CD14-positive monocyte (primary cell): ENCODE measurements at regions not wholly inside any gene's neighbourhood (a gene's known extent, or its start where the extent isn't known, plus 50 kb on each side); places are given as distances from the start of the nearest gene placed in this dataset.

Experiments used
- DNase-seq, 3 donors: peaks; one replicate each; pipeline ENCODE4 v3.0.0-alpha.2; 2011 to 2022
- H2AFZ ChIP-seq: 2 replicates; pipeline ENCODE4 v1.6.0; 2012; ENCODE audit warnings: mild to moderate bottlenecking, low read depth, low read length, inconsistent platforms; ENCODE audit not compliant: insufficient read depth, poor library complexity, severe bottlenecking
- H3K27ac ChIP-seq, 2 donors: 1 replicate in 1 of 2; 2 replicates in 1 of 2; pipeline ENCODE4 v1.5.1; 2012 to 2013; ENCODE audit warnings: low read length in 2 of 2, control low read depth in 1 of 2, inconsistent platforms in 1 of 2, low read depth in 1 of 2, mild to moderate bottlenecking in 1 of 2
- H3K27me3 ChIP-seq, 2 donors: one replicate each; pipeline versions ENCODE4 v1.6.0 to v1.6.1; 2011 to 2013; ENCODE audit warnings: low read length in 2 of 2; ENCODE audit not compliant: control insufficient read depth in 2 of 2, insufficient read depth in 2 of 2
- H3K36me3 ChIP-seq, 2 donors: replicated peaks in 1 of 2; 1 replicate in 1 of 2; 2 replicates in 1 of 2; pipeline versions ENCODE4 v1.5.1 to v1.6.1; 2012 to 2013; ENCODE audit warnings: low read length in 2 of 2, control low read depth in 1 of 2, inconsistent platforms in 1 of 2, mild to moderate bottlenecking in 1 of 2; ENCODE audit not compliant: insufficient read depth in 2 of 2, control insufficient read depth in 1 of 2
- H3K4me1 ChIP-seq, 2 donors: 1 replicate in 1 of 2; 2 replicates in 1 of 2; pipeline versions ENCODE4 v1.5.1 to v1.6.1; 2012 to 2013; ENCODE audit warnings: low read length in 2 of 2, control low read depth in 1 of 2, inconsistent platforms in 1 of 2, mild to moderate bottlenecking in 1 of 2, moderate library complexity in 1 of 2; ENCODE audit not compliant: insufficient read depth in 2 of 2, control insufficient read depth in 1 of 2
- H3K4me2 ChIP-seq: replicated peaks from 2 replicates; pipeline ENCODE3; 2012; ENCODE audit warnings: low read length, moderate library complexity, mild to moderate bottlenecking; ENCODE audit not compliant: poor library complexity, severe bottlenecking; ENCODE audit errors: extremely low read depth
- H3K4me3 ChIP-seq, 3 experiments: fragments of 200-600 bp in 1 of 3; sonication (generic) in 1 of 3; replicated peaks in 1 of 3; 1 replicate in 2 of 3; 2 replicates in 1 of 3; pipeline ENCODE4 v1.5.1; 2011 to 2013; ENCODE audit warnings: low read length in 3 of 3, mild to moderate bottlenecking in 3 of 3, control low read depth in 2 of 3, low read depth in 2 of 3, inconsistent platforms in 1 of 3, moderate library complexity in 1 of 3
- H3K79me2 ChIP-seq: 2 replicates; pipeline ENCODE4 v1.6.0; 2012; ENCODE audit warnings: mild to moderate bottlenecking, control low read depth, inconsistent platforms, low read length, moderate library complexity; ENCODE audit not compliant: insufficient read depth
- H3K9ac ChIP-seq: 2 replicates; pipeline ENCODE4 v1.6.0; 2017; ENCODE audit warnings: low read length, mild to moderate bottlenecking; ENCODE audit not compliant: insufficient read depth, poor library complexity, severe bottlenecking
- H3K9me3 ChIP-seq, 2 donors: replicated peaks in 1 of 2; 1 replicate in 1 of 2; 2 replicates in 1 of 2; pipeline versions ENCODE4 v1.5.1 to v1.6.1; 2012 to 2013; ENCODE audit warnings: low read length in 2 of 2, control low read depth in 1 of 2; ENCODE audit not compliant: control insufficient read depth in 1 of 2, insufficient read depth in 1 of 2
- H4K20me1 ChIP-seq: 2 replicates; pipeline ENCODE4 v1.6.0; 2012; ENCODE audit warnings: mild to moderate bottlenecking, low read length, control low read depth, moderate library complexity; ENCODE audit not compliant: insufficient read depth
- H3K27ac Mint-ChIP-seq, 7 donors: one replicate each; pipeline ENCODE4 v1.8.0; 2020; ENCODE audit warnings: mild to moderate bottlenecking in 7 of 7, mixed read lengths in 7 of 7, moderate library complexity in 6 of 7, inconsistent platforms in 2 of 7
- H3K27me3 Mint-ChIP-seq, 3 donors: one replicate each; pipeline ENCODE4 v1.8.0; 2021 to 2022; ENCODE audit warnings: low read depth in 3 of 3, mild to moderate bottlenecking in 3 of 3, mixed read lengths in 3 of 3, moderate library complexity in 3 of 3, inconsistent platforms in 1 of 3
- H3K36me3 Mint-ChIP-seq, 2 donors: one replicate each; pipeline ENCODE4 v1.8.0; 2020; ENCODE audit warnings: mixed read lengths in 2 of 2, inconsistent platforms in 1 of 2, mild to moderate bottlenecking in 1 of 2
- H3K4me1 Mint-ChIP-seq: one replicate; pipeline ENCODE4 v1.8.0; 2020; ENCODE audit warnings: mild to moderate bottlenecking, mixed read lengths
- H3K4me3 Mint-ChIP-seq, 2 donors: one replicate each; pipeline ENCODE4 v1.8.0; 2020; ENCODE audit warnings: mild to moderate bottlenecking in 2 of 2, mixed read lengths in 2 of 2, moderate library complexity in 1 of 2
- H3K9me3 Mint-ChIP-seq, 7 donors: one replicate each; pipeline ENCODE4 v1.8.0; 2020 to 2022; ENCODE audit warnings: mixed read lengths in 7 of 7, mild to moderate bottlenecking in 6 of 7, moderate library complexity in 6 of 7, inconsistent platforms in 2 of 7
- WGBS: methylation state at CpG from one replicate; pipeline ENCODE4 v1.1.5; 2013; ENCODE audit warnings: missing lambda C conversion rate; ENCODE audit not compliant: insufficient coverage; 5-methylcytosine and 5-hydroxymethylcytosine counted together
- intact Hi-C, 2 donors: fragments of 100-400 bp; cut with micrococcal nuclease; formaldehyde crosslinking; loops; one replicate each; pipeline versions ENCODE4 v1.15.0 to v1.15.1; 2023
- TF ChIP-seq, protein P1 (sequence below): fragments of 200-600 bp; IDR thresholded peaks from one replicate; pipeline ENCODE4 v1.8.0; 2022; ENCODE audit warnings: antibody characterized with exemption, mild to moderate bottlenecking

GRCh38 chr20:6841128-6841527 lies 73.6 kb downstream of the BMP2 start:
- Mint-ChIP-seq H3K27ac (no peak overlapping the region), H3K4me1 (no peaks in the 10 kb centered on the region), H3K36me3 (no peaks in the 10 kb centered on the region), H3K9me3 (no peaks in the 10 kb centered on the region), H3K27me3 (peaks cover 3 to 13% (median 6%) of the 10 kb centered on the region in 3 donors), H3K4me3 (no peak overlapping the region)
- Histone ChIP-seq H2AFZ (no peak overlapping the region), H3K4me3 (no peak overlapping the region), H3K79me2 (no peaks in the 10 kb centered on the region), H3K36me3 (no peaks in the 10 kb centered on the region), H4K20me1 (no peaks in the 10 kb centered on the region), H3K9ac (no peak overlapping the region), H3K4me1 (no peaks in the 10 kb centered on the region), H3K27ac (no peak overlapping the region), H3K4me2 (no peak overlapping the region), H3K9me3 (no peaks in the 10 kb centered on the region), H3K27me3 (peaks cover 0 to 4% of the 10 kb centered on the region in 2 donors)
- no CpG with 5 or more reads among the region's 2 CpGs for WGBS
- TF ChIP-seq, protein P1, sequence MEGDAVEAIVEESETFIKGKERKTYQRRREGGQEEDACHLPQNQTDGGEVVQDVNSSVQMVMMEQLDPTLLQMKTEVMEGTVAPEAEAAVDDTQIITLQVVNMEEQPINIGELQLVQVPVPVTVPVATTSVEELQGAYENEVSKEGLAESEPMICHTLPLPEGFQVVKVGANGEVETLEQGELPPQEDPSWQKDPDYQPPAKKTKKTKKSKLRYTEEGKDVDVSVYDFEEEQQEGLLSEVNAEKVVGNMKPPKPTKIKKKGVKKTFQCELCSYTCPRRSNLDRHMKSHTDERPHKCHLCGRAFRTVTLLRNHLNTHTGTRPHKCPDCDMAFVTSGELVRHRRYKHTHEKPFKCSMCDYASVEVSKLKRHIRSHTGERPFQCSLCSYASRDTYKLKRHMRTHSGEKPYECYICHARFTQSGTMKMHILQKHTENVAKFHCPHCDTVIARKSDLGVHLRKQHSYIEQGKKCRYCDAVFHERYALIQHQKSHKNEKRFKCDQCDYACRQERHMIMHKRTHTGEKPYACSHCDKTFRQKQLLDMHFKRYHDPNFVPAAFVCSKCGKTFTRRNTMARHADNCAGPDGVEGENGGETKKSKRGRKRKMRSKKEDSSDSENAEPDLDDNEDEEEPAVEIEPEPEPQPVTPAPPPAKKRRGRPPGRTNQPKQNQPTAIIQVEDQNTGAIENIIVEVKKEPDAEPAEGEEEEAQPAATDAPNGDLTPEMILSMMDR, result no peak
- intact Hi-C loops, result no loop called here
- DNase-seq, result no peak

GRCh38 chr20:6845141-6845540 lies 77.7 kb downstream of the BMP2 start:
- no peaks in the 10 kb centered on the region for H3K9me3 ChIP-seq
- TF ChIP-seq, protein P1, result no peak
- Mint-ChIP-seq H3K27me3 (peaks cover 2 to 13% (median 3%) of the 10 kb centered on the region in 3 donors), H3K9me3 (peaks cover 0 to 3% (median 0%) of the 10 kb centered on the region in 7 donors), H3K36me3 (no peaks in the 10 kb centered on the region), H3K4me3 (no peak overlapping the region), H3K4me1 (no peaks in the 10 kb centered on the region), H3K27ac (no peak overlapping the region)
- H3K27me3 ChIP-seq, result peaks cover 0 to 4% of the 10 kb centered on the region in 2 donors
- H3K79me2 ChIP-seq, result no peaks in the 10 kb centered on the region
- no peak overlapping the region for H3K9ac ChIP-seq
- no peak overlapping the region for H3K4me2 ChIP-seq
- intact Hi-C loops, result no loop called here
- no peak overlapping the region for H2AFZ ChIP-seq
- no peak overlapping the region for H3K4me3 ChIP-seq
- no peak overlapping the region for H3K27ac ChIP-seq
- DNase-seq, result no peak
- H3K4me1 ChIP-seq, result no peaks in the 10 kb centered on the region
- H3K36me3 ChIP-seq, result no peaks in the 10 kb centered on the region
- H4K20me1 ChIP-seq, result no peaks in the 10 kb centered on the region
